Esophagus muscularis mucosa (tissue), 4 donors: ENCODE measurements at regions not wholly inside any gene's neighbourhood (a gene's known extent, or its start where the extent isn't known, plus 50 kb on each side); places are given as distances from the start of the nearest gene placed in this dataset.

Experiments used
- DNase-seq: peaks from one replicate; pipeline ENCODE4 v3.0.0-alpha.2; 2017; ENCODE audit errors: extremely low spot score
- H3K27ac ChIP-seq, 4 donors: fragments of 200-600 bp; sonication (generic); replicated peaks in 1 of 4; 1 replicate in 3 of 4; 2 replicates in 1 of 4; pipeline ENCODE4 v1.5.1; 2016 to 2019; ENCODE audit warnings: mild to moderate bottlenecking in 1 of 4
- H3K27me3 ChIP-seq, 4 donors: fragments of 200-600 bp; sonication (generic); one replicate each; pipeline versions ENCODE4 v1.5.1 to v1.6.0; 2016 to 2019
- H3K36me3 ChIP-seq, 4 donors: fragments of 200-600 bp; sonication (generic); one replicate each; pipeline ENCODE4 v1.5.1; 2016 to 2019
- H3K4me1 ChIP-seq, 4 donors: fragments of 200-600 bp; sonication (generic); one replicate each; pipeline ENCODE4 v1.5.1; 2016 to 2019
- H3K4me3 ChIP-seq, 4 donors: fragments of 200-600 bp; sonication (generic); 1 replicate in 2 of 4; 2 replicates in 2 of 4; pipeline ENCODE4 v1.5.1; 2016 to 2019; ENCODE audit warnings: mild to moderate bottlenecking in 4 of 4, moderate library complexity in 1 of 4
- H3K9me3 ChIP-seq, 4 donors: fragments of 200-600 bp; sonication (generic); 1 replicate in 3 of 4; 2 replicates in 1 of 4; pipeline ENCODE4 v1.5.1; 2016 to 2019
- CTCF ChIP-seq, 3 experiments: fragments of 200-600 bp in 2 of 3; fragments of 450-650 bp in 1 of 3; sonication (generic) in 2 of 3; IDR thresholded peaks; one replicate each; pipeline ENCODE4 v1.5.1; 2017 to 2019; ENCODE audit warnings: antibody characterized with exemption in 3 of 3, mild to moderate bottlenecking in 2 of 3, moderate library complexity in 1 of 3
- EP300 ChIP-seq: sonication (generic); formaldehyde crosslinking; IDR thresholded peaks from one replicate; pipeline ENCODE4 v1.6.1; 2017; ENCODE audit warnings: antibody characterized with exemption
- POLR2A ChIP-seq: fragments of 450-650 bp; IDR thresholded peaks from one replicate; pipeline ENCODE4 v1.6.1; 2017; ENCODE audit warnings: antibody characterized with exemption, moderate library complexity, mild to moderate bottlenecking, low read depth
- POLR2AphosphoS5 ChIP-seq, 2 donors: sonication (generic); formaldehyde crosslinking; IDR thresholded peaks; one replicate each; pipeline ENCODE4 v1.6.1; 2017; ENCODE audit warnings: antibody characterized with exemption in 2 of 2
- WGBS: methylation state at CpG from one replicate; pipeline ENCODE4 v1.1.5; 2018; 5-methylcytosine and 5-hydroxymethylcytosine counted together
- intact Hi-C: fragments of 100-400 bp; cut with DNase I; formaldehyde crosslinking; loops from one replicate; pipeline ENCODE4 v1.15.1; 2023

GRCh38 chr1:193568512-193568911 is 382.1 kb upstream of the B3GALT2 start:
- intact Hi-C loops, result no loop called here
- H3K4me3 ChIP-seq, result no peak overlapping the region
- H3K4me1 ChIP-seq, result no peaks in the 10 kb centered on the region
- 62% methylated on average over 1 of the region's 1 CpG for WGBS
- H3K27ac ChIP-seq, result no peak overlapping the region
- DNase-seq, result no peak
- peaks cover 0 to 8% (median 0%) of the 10 kb centered on the region in 4 donors for H3K9me3 ChIP-seq
- H3K36me3 ChIP-seq, result no peaks in the 10 kb centered on the region
- TF ChIP-seq EP300 (no peak), POLR2AphosphoS5 (IDR thresholded peaks at IDR 0.05) (no peak)
- H3K27me3 ChIP-seq, result no peaks in the 10 kb centered on the region

- Histone ChIP-seq H3K4me3 (no peak overlapping the region), H3K27me3 (no peaks in the 10 kb centered on the region), H3K27ac (no peak overlapping the region), H3K4me1 (no peaks in the 10 kb centered on the region), H3K36me3 (no peaks in the 10 kb centered on the region), H3K9me3 (peaks cover 0 to 8% (median 0%) of the 10 kb centered on the region in 4 donors)
- no peak for TF ChIP-seq CTCF (IDR thresholded peaks at IDR 0.05)
- no peak for TF ChIP-seq POLR2A
- no peak for TF ChIP-seq POLR2AphosphoS5 (IDR thresholded peaks at IDR 0.05)
- no peak for TF ChIP-seq EP300
- intact Hi-C loops, result no loop called here
- WGBS, result 91% methylated on average over 3 of the region's 3 CpGs
- no peak for DNase-seq
These were observed 381.5 kb upstream of the B3GALT2 start for GRCh38 chr1:193567937-193568336.

- intact Hi-C loops, result no loop called here
- H3K9me3 ChIP-seq, result peaks cover 0 to 3% (median 0%) of the 10 kb centered on the region in 4 donors
- no peak overlapping the region for H3K27ac ChIP-seq
- no peaks in the 10 kb centered on the region for H3K4me1 ChIP-seq
- no peak for DNase-seq
- 94% methylated on average over 4 of the region's 4 CpGs for WGBS
- H3K27me3 ChIP-seq, result no peaks in the 10 kb centered on the region
- no peaks in the 10 kb centered on the region for H3K36me3 ChIP-seq
- TF ChIP-seq POLR2AphosphoS5 (IDR thresholded peaks at IDR 0.05) (no peak), EP300 (no peak), POLR2A (no peak), CTCF (IDR thresholded peaks at IDR 0.05) (no peak)
- H3K4me3 ChIP-seq, result no peak overlapping the region
These were observed 380.3 kb upstream of the B3GALT2 start for GRCh38 chr1:193566735-193567134.

- Histone ChIP-seq H3K4me3 (no peak overlapping the region), H3K27me3 (no peaks in the 10 kb centered on the region), H3K36me3 (no peaks in the 10 kb centered on the region), H3K4me1 (no peaks in the 10 kb centered on the region), H3K27ac (no peak overlapping the region), H3K9me3 (no peaks in the 10 kb centered on the region)
- WGBS, result 74% methylated on average over 2 of the region's 2 CpGs
- intact Hi-C loops, result no loop called here
- TF ChIP-seq CTCF (IDR thresholded peaks at IDR 0.05), result no peak
- no peak for TF ChIP-seq POLR2A
- no peak for TF ChIP-seq POLR2AphosphoS5 (IDR thresholded peaks at IDR 0.05)
- TF ChIP-seq EP300, result no peak
- no peak for DNase-seq
These were observed 379.7 kb upstream of the B3GALT2 start for GRCh38 chr1:193565971-193566577.

- no peaks in the 10 kb centered on the region for H3K36me3 ChIP-seq
- H3K4me1 ChIP-seq, result peaks cover 0 to 5% (median 2%) of the 10 kb centered on the region in 4 donors
- no peaks in the 10 kb centered on the region for H3K9me3 ChIP-seq
- TF ChIP-seq CTCF (IDR thresholded peaks at IDR 0.05) (no peak), POLR2A (no peak), POLR2AphosphoS5 (IDR thresholded peaks at IDR 0.05) (no peak), EP300 (no peak)
- H3K27me3 ChIP-seq, result no peaks in the 10 kb centered on the region
- no peak for DNase-seq
- WGBS, result 78% methylated on average over 2 of the region's 2 CpGs
- no peak overlapping the region for H3K27ac ChIP-seq
- intact Hi-C loops, result no loop called here
- H3K4me3 ChIP-seq, result no peak overlapping the region
These were observed 375.7 kb upstream of the B3GALT2 start for GRCh38 chr1:193562121-193562520.
